ENCODE measurements at regions not wholly inside any gene's neighbourhood (a gene's known extent, or its start where the extent isn't known, plus 50 kb on each side); places are given as distances from the start of the nearest gene placed in this dataset.
"Not testable (repeated sequence)": the region's sequence is repeated elsewhere in the genome, so short reads cannot be mapped to it uniquely, and the experiment has no call there.

GRCh38 chr3:154658000-154658399 lies 228.0 kb upstream of the GPR149 start:
- no peak for DNase-seq

GRCh38 chr3:154657218-154657617 lies 227.2 kb upstream of the GPR149 start:
- DNase-seq = no peak

- no peak for DNase-seq
Measured at GRCh38 chr3:154656486-154656885, 226.5 kb upstream of the GPR149 start.

GRCh38 chr3:154642145-154642544 lies 212.2 kb upstream of the GPR149 start:
- DNase-seq = no peak

GRCh38 chr3:154625756-154626155 lies 195.8 kb upstream of the GPR149 start:
- DNase-seq = no peak

GRCh38 chr3:154619621-154620020 lies 189.6 kb upstream of the GPR149 start:
- DNase-seq = not testable (repeated sequence)

- DNase-seq = no peak
Measured at GRCh38 chr3:154616298-154616697, 186.3 kb upstream of the GPR149 start.

- no peak for DNase-seq
Measured at GRCh38 chr3:154615471-154615870, 185.5 kb upstream of the GPR149 start.

GRCh38 chr3:154614601-154615000 lies 184.6 kb upstream of the GPR149 start:
- no peak for DNase-seq

GRCh38 chr3:154614078-154614477 lies 184.1 kb upstream of the GPR149 start:
- no peak for DNase-seq

GRCh38 chr3:154602241-154602640 lies 172.3 kb upstream of the GPR149 start:
- no peak for DNase-seq

- no peak for DNase-seq
Measured at GRCh38 chr3:154598166-154598565, 168.2 kb upstream of the GPR149 start.

GRCh38 chr3:154590675-154591384 lies 160.8 kb upstream of the GPR149 start:
- DNase-seq = no peak

- DNase-seq = no peak
Measured at GRCh38 chr3:154588831-154589230, 158.8 kb upstream of the GPR149 start.

GRCh38 chr3:154584974-154585373 lies 155.0 kb upstream of the GPR149 start:
- DNase-seq = peak; percentile 51

GRCh38 chr3:154584041-154584440 lies 154.1 kb upstream of the GPR149 start:
- no peak for DNase-seq

GRCh38 chr3:154583086-154583634 lies 153.2 kb upstream of the GPR149 start:
- no peak for DNase-seq

- DNase-seq = no peak
Measured at GRCh38 chr3:154582501-154582900, 152.5 kb upstream of the GPR149 start.

- no peak for DNase-seq
Measured at GRCh38 chr3:154571553-154572226, 141.7 kb upstream of the GPR149 start.

GRCh38 chr3:154568064-154568463 lies 138.1 kb upstream of the GPR149 start:
- DNase-seq = no peak

- no peak for DNase-seq
Measured at GRCh38 chr3:154559623-154560022, 129.6 kb upstream of the GPR149 start.

- no peak for DNase-seq
Measured at GRCh38 chr3:154552338-154552737, 122.3 kb upstream of the GPR149 start.

- no peak for DNase-seq
Measured at GRCh38 chr3:154549391-154549790, 119.4 kb upstream of the GPR149 start.

GRCh38 chr3:154548341-154548740 lies 118.4 kb upstream of the GPR149 start:
- peak; percentile 8 for DNase-seq

Data from inflammatory macrophage treated with lipopolysaccharide for 4 hours (primary cell).